IMR-90 (cell line): ENCODE measurements at regions not wholly inside any gene's neighbourhood (a gene's known extent, or its start where the extent isn't known, plus 50 kb on each side); places are given as distances from the start of the nearest gene placed in this dataset.

Experiments used
- ATAC-seq: fragments of 200-7000 bp; cut with Tn5 transposase; 2 replicates; pipeline ENCODE4 v1.9.1; 2020; ENCODE audit warnings: low read depth, mild to moderate bottlenecking, moderate library complexity
- BruUV-seq: library from RNA; stranded (reverse); fragments of 400-500 nt; replicated peaks from 2 replicates; lab custom pipeline; 2021; lab: Mats Ljungman, UMichigan
- CTCF ChIA-PET: fragments of 300-600 bp; formaldehyde crosslinking; extraction: SDS; loops from one replicate; lab custom pipeline; 2021; ENCODE audit warnings: antibody characterized with exemption; lab: Yijun Ruan, JAX
- POLR2A ChIA-PET: fragments of 300-600 bp; sonication (Branson Sonifier 250); formaldehyde crosslinking; loops from one replicate; lab custom pipeline; 2022; ENCODE audit warnings: antibody characterized with exemption; ENCODE audit not compliant: unreplicated experiment; lab: Charles Lee
- DNase-seq: peaks from one replicate; pipeline ENCODE4 v3.0.0; 2013
- H2AFZ ChIP-seq: replicated peaks from 2 replicates; pipeline ENCODE3; 2013; ENCODE audit warnings: low read length, mild to moderate bottlenecking; ENCODE audit not compliant: poor library complexity
- H2AK5ac ChIP-seq: 2 replicates; pipeline ENCODE4 v1.6.1; 2013; ENCODE audit warnings: low read depth, low read length, inconsistent platforms
- H2AK9ac ChIP-seq: replicated peaks from 2 replicates; pipeline ENCODE3; 2013; ENCODE audit warnings: mild to moderate bottlenecking, low read depth, low read length, moderate library complexity; ENCODE audit not compliant: poor library complexity
- H2BK120ac ChIP-seq: 2 replicates; pipeline ENCODE4 v1.6.1; 2013; ENCODE audit warnings: low read depth, low read length, inconsistent platforms
- H2BK15ac ChIP-seq: 3 replicates; pipeline ENCODE4 v1.6.1; 2013; ENCODE audit warnings: low read depth, low read length, inconsistent platforms
- H2BK20ac ChIP-seq: 2 replicates; pipeline ENCODE4 v1.6.1; 2013; ENCODE audit warnings: low read depth, mild to moderate bottlenecking, inconsistent platforms, low read length, moderate library complexity
- H2BK5ac ChIP-seq: 2 replicates; pipeline ENCODE4 v1.6.1; 2013; ENCODE audit warnings: mild to moderate bottlenecking, low read depth, low read length, inconsistent platforms; ENCODE audit not compliant: poor library complexity, severe bottlenecking
- H3K14ac ChIP-seq: replicated peaks from 2 replicates; pipeline ENCODE4 v1.6.1; 2013; ENCODE audit warnings: low read depth, low read length, inconsistent platforms
- H3K18ac ChIP-seq: 2 replicates; pipeline ENCODE4 v1.6.1; 2013; ENCODE audit warnings: low read depth, low read length, control low read depth
- H3K23ac ChIP-seq: 2 replicates; pipeline ENCODE4 v1.6.1; 2013; ENCODE audit warnings: low read depth, low read length, inconsistent platforms
- H3K27ac ChIP-seq: 2 replicates; pipeline ENCODE4 v1.5.1; 2013; ENCODE audit warnings: mild to moderate bottlenecking, control low read depth, low read length; ENCODE audit not compliant: insufficient read depth
- H3K27me3 ChIP-seq: 2 replicates; pipeline ENCODE4 v1.6.1; 2013; ENCODE audit warnings: low read length; ENCODE audit not compliant: control insufficient read depth, insufficient read depth
- H3K36me3 ChIP-seq: 2 replicates; pipeline ENCODE4 v1.6.1; 2013; ENCODE audit warnings: low read length, mixed read lengths; ENCODE audit not compliant: control insufficient read depth, insufficient read depth
- H3K4ac ChIP-seq: 2 replicates; pipeline ENCODE4 v1.6.1; 2013; ENCODE audit warnings: low read depth, low read length, inconsistent platforms
- H3K4me1 ChIP-seq: 2 replicates; pipeline ENCODE4 v1.6.1; 2013; ENCODE audit warnings: low read length, mixed read lengths; ENCODE audit not compliant: control insufficient read depth, insufficient read depth
- H3K4me2 ChIP-seq: 2 replicates; pipeline ENCODE4 v1.6.1; 2013; ENCODE audit warnings: low read depth, mild to moderate bottlenecking, control low read depth, low read length, moderate library complexity
- H3K4me3 ChIP-seq: 2 replicates; pipeline ENCODE4 v1.5.1; 2013; ENCODE audit warnings: low read depth, mild to moderate bottlenecking, control low read depth, low read length, moderate library complexity; ENCODE audit not compliant: insufficient read depth
- H3K56ac ChIP-seq: 2 replicates; pipeline ENCODE4 v1.6.1; 2013; ENCODE audit warnings: low read length, inconsistent platforms; ENCODE audit not compliant: insufficient read depth; ENCODE audit errors: extremely low read depth
- H3K79me1 ChIP-seq, 2 experiments: 2 replicates each; pipeline ENCODE4 v1.6.1; 2013; ENCODE audit warnings: low read length in 2 of 2, inconsistent platforms in 1 of 2, low read depth in 1 of 2
- H3K9ac ChIP-seq: 2 replicates; pipeline ENCODE4 v1.6.1; 2013; ENCODE audit warnings: low read depth, low read length, control low read depth
- H3K9me1 ChIP-seq: 2 replicates; pipeline ENCODE4 v1.6.1; 2013; ENCODE audit warnings: low read length, inconsistent platforms; ENCODE audit not compliant: insufficient read depth
- H3K9me3 ChIP-seq: 2 replicates; pipeline ENCODE4 v1.6.1; 2013; ENCODE audit warnings: low read length; ENCODE audit not compliant: control insufficient read depth, insufficient read depth
- H4K20me1 ChIP-seq: 2 replicates; pipeline ENCODE4 v1.6.1; 2013; ENCODE audit warnings: low read length, inconsistent platforms; ENCODE audit not compliant: insufficient read depth
- H4K5ac ChIP-seq: 2 replicates; pipeline ENCODE4 v1.6.1; 2013; ENCODE audit warnings: mild to moderate bottlenecking, low read depth, low read length, control low read depth
- H4K8ac ChIP-seq, 2 experiments: 2 replicates each; pipeline ENCODE4 v1.6.1; 2013; ENCODE audit warnings: low read depth in 2 of 2, low read length in 2 of 2, control low read depth in 1 of 2, inconsistent platforms in 1 of 2
- H4K91ac ChIP-seq: 2 replicates; pipeline ENCODE4 v1.6.1; 2013; ENCODE audit warnings: low read depth, low read length, inconsistent platforms; ENCODE audit not compliant: insufficient read depth
- BHLHE40 ChIP-seq: fragments of 150-350 bp; IDR thresholded peaks from 2 replicates; pipeline ENCODE4 v1.6.1; 2016; ENCODE audit warnings: mild to moderate bottlenecking, low read depth, low read length
- CEBPB ChIP-seq: IDR thresholded peaks from 2 replicates; pipeline ENCODE4 v1.6.1; 2012; ENCODE audit warnings: low read depth, low read length, improper control_type of control experiment
- CTCF ChIP-seq: conservative IDR thresholded peaks from 2 replicates; pipeline ENCODE4 v1.5.1; 2012; ENCODE audit warnings: mild to moderate bottlenecking, low read depth, low read length, improper control_type of control experiment
- FOS ChIP-seq: fragments of 150-350 bp; IDR thresholded peaks from 2 replicates; pipeline ENCODE4 v1.6.1; 2016; ENCODE audit warnings: low read depth, low read length
- MAFK ChIP-seq: IDR thresholded peaks from 2 replicates; pipeline ENCODE4 v1.6.1; 2012; ENCODE audit warnings: low read depth, low read length, improper control_type of control experiment
- MAZ ChIP-seq: IDR thresholded peaks from 2 replicates; pipeline ENCODE4 v1.6.1; 2012; ENCODE audit warnings: low read depth, mild to moderate bottlenecking, low read length, improper control_type of control experiment, moderate library complexity, borderline replicate concordance
- POLR2A ChIP-seq: IDR thresholded peaks from 2 replicates; pipeline ENCODE4 v1.6.1; 2012; ENCODE audit warnings: mild to moderate bottlenecking, low read depth, low read length
- RAD21 ChIP-seq: IDR thresholded peaks from 2 replicates; pipeline ENCODE4 v1.6.1; 2012; ENCODE audit warnings: low read length, improper control_type of control experiment
- RCOR1 ChIP-seq: IDR thresholded peaks from 2 replicates; pipeline ENCODE4 v1.6.1; 2012; ENCODE audit warnings: mild to moderate bottlenecking, low read length, improper control_type of control experiment; ENCODE audit not compliant: insufficient replicate concordance
- RFX5 ChIP-seq: IDR thresholded peaks from 2 replicates; pipeline ENCODE4 v1.8.0; 2012; ENCODE audit warnings: low read depth, mild to moderate bottlenecking, low read length, moderate library complexity
- SMC3 ChIP-seq: fragments of 150-350 bp; IDR thresholded peaks from 2 replicates; pipeline ENCODE4 v1.6.1; 2016; ENCODE audit warnings: low read depth, mild to moderate bottlenecking, antibody characterized with exemption, low read length, moderate library complexity
- WGBS, 2 experiments: methylation state at CpG; one replicate each; pipeline versions ENCODE4 v1.1.5 to v1.1.7; 2013; ENCODE audit warnings: missing lambda C conversion rate in 2 of 2; ENCODE audit not compliant: insufficient read length in 1 of 2; ENCODE audit errors: extremely low coverage in 2 of 2; 5-methylcytosine and 5-hydroxymethylcytosine counted together
- dilution Hi-C: fragments of 300-500 bp; cut with HindIII; formaldehyde crosslinking; loops from one replicate; pipeline ENCODE4 v1.14.3; 2018; ENCODE audit warnings: low sequenced_read_pairs; ENCODE audit not compliant: unreplicated experiment
- in situ Hi-C: fragments of 300-500 bp; cut with MboI; formaldehyde crosslinking; loops from 3 replicates; pipeline ENCODE4 v1.14.3; 2019; ENCODE audit warnings: low sequenced_read_pairs, inconsistent platforms, mixed read lengths
- intact Hi-C: fragments of 100-400 bp; cut with micrococcal nuclease; formaldehyde crosslinking; loops from 2 replicates; pipeline ENCODE4 v1.10.0; 2022

- no peaks in the 10 kb centered on the region for H3K9me1 ChIP-seq
- DNase-seq: no peak
- H2BK20ac ChIP-seq: no peak overlapping the region
- no peak overlapping the region for H3K18ac ChIP-seq
- in situ Hi-C loops (no loop called here), intact Hi-C loops (no loop called here), dilution Hi-C loops (no loop called here)
- ChIA-PET CTCF (no interaction called here), POLR2A (no interaction called here)
- H3K4ac ChIP-seq: no peak overlapping the region
- no peak overlapping the region for H4K8ac ChIP-seq
- H3K36me3 ChIP-seq: no peaks in the 10 kb centered on the region
- BruUV-seq: no TSS peak
- H3K4me3 ChIP-seq: no peak overlapping the region
- H4K91ac ChIP-seq: no peak overlapping the region
- H2AFZ ChIP-seq: no peak overlapping the region
- TF ChIP-seq POLR2A (no peak), RAD21 (no peak), BHLHE40 (no peak), RFX5 (no peak), MAFK (no peak), MAZ (no peak), SMC3 (no peak), RCOR1 (no peak), FOS (no peak), CTCF (no peak), CEBPB (no peak)
- peaks cover under 1% of the 10 kb centered on the region for H3K9me3 ChIP-seq
- WGBS, 2 experiments: no CpG with 5 or more reads among the region's 8 CpGs
- no peak overlapping the region for H2BK5ac ChIP-seq
- H3K56ac ChIP-seq: no peak overlapping the region
- H2BK120ac ChIP-seq: no peak overlapping the region
- no peak overlapping the region for H3K27ac ChIP-seq
- no peak overlapping the region for H3K4me2 ChIP-seq
- H3K23ac ChIP-seq: no peak overlapping the region
- no peak overlapping the region for H2AK5ac ChIP-seq
- H3K4me1 ChIP-seq: no peaks in the 10 kb centered on the region
- no peak for ATAC-seq
- H4K20me1 ChIP-seq: no peaks in the 10 kb centered on the region
- H3K9ac ChIP-seq: no peak overlapping the region
- no peak overlapping the region for H2BK15ac ChIP-seq
- H3K27me3 ChIP-seq: no peaks in the 10 kb centered on the region
- no peaks in the 10 kb centered on the region for H3K79me1 ChIP-seq
- H4K5ac ChIP-seq: no peak overlapping the region
- no peak overlapping the region for H3K14ac ChIP-seq
- no peak overlapping the region for H2AK9ac ChIP-seq
Observed at GRCh38 chr21:18493422-18493821, 89.8 kb upstream of the TMPRSS15 start.
